A549 (cell line): ENCODE measurements at regions not wholly inside any gene's neighbourhood (a gene's known extent, or its start where the extent isn't known, plus 50 kb on each side); places are given as distances from the start of the nearest gene placed in this dataset.

Source experiments
- ATAC-seq, 2 experiments: fragments of 200-7000 bp in 1 of 2; fragments of >200 bp in 1 of 2; cut with Nextera tagmentation in 1 of 2; cut with Tn5 transposase in 1 of 2; 3 replicates each; pipeline versions ENCODE4 v1.8.0 to v1.9.1; 2018 to 2020; ENCODE audit warnings: mild to moderate bottlenecking in 1 of 2, moderate library complexity in 1 of 2
- CTCF ChIA-PET: fragments of 300-600 bp; sonication (Branson Sonifier 250); formaldehyde crosslinking; extraction: SDS; loops from one replicate; lab custom pipeline; 2021; ENCODE audit warnings: antibody characterized with exemption, inconsistent platforms; lab: Yijun Ruan, JAX
- POLR2A ChIA-PET: fragments of 350-600 bp; formaldehyde crosslinking; extraction: SDS; loops from one replicate; lab custom pipeline; 2021; ENCODE audit warnings: antibody characterized with exemption, inconsistent platforms; lab: Yijun Ruan, JAX
- DNase-seq, 2 experiments: peaks; one replicate each; pipeline versions ENCODE4 v3.0.0 to v3.0.0-alpha.2; 2011 to 2016; ENCODE audit warnings: low read depth in 1 of 2, low spot score in 1 of 2
- FAIRE-seq: peaks from 2 replicates; lab custom pipeline; 2011; peaks lifted over from hg19 to GRCh38; lab: Jason Lieb, UNC
- H3K27ac ChIP-seq, 2 experiments: fragments of >200 bp; sonication (Bioruptor Twin); formaldehyde crosslinking; 3 replicates each; pipeline ENCODE4 v1.5.1; 2016 to 2017
- H3K4me1 ChIP-seq: fragments of >200 bp; sonication (Bioruptor Twin); formaldehyde crosslinking; 3 replicates; pipeline ENCODE4 v1.6.1; 2016
- H3K4me2 ChIP-seq: fragments of >200 bp; sonication (Bioruptor Twin); formaldehyde crosslinking; 3 replicates; pipeline ENCODE4 v1.6.1; 2016
- H3K4me3 ChIP-seq: fragments of >200 bp; sonication (Bioruptor Twin); formaldehyde crosslinking; 3 replicates; pipeline ENCODE4 v1.5.1; 2016
- H3K9me3 ChIP-seq: fragments of >200 bp; sonication (Bioruptor Twin); formaldehyde crosslinking; 3 replicates; pipeline ENCODE4 v1.6.1; 2016
- CEBPB ChIP-seq, 2 experiments: fragments of >200 bp in 1 of 2; sonication (Bioruptor Twin) in 1 of 2; formaldehyde crosslinking in 1 of 2; IDR thresholded peaks; 2 replicates each; pipeline ENCODE4 v1.6.1; 2012 to 2016
- CHD2 ChIP-seq: fragments of 150-350 bp; IDR thresholded peaks from 2 replicates; pipeline ENCODE4 v1.6.1; 2014; ENCODE audit warnings: low read length; ENCODE audit not compliant: partially characterized antibody
- CHD4 ChIP-seq: fragments of 200-600 bp; sonication (generic); IDR thresholded peaks from 2 replicates; pipeline ENCODE4 v1.6.1; 2016; ENCODE audit warnings: antibody characterized with exemption, mild to moderate bottlenecking, borderline replicate concordance
- E2F6 ChIP-seq: IDR thresholded peaks from 2 replicates; pipeline ENCODE4 v1.6.1; 2012; ENCODE audit warnings: low read depth, borderline replicate concordance
- EHF ChIP-seq: fragments of 250-450 bp; sonication (Bioruptor Pico); IDR thresholded peaks from 2 replicates; pipeline ENCODE4 v1.5.0; 2020; ENCODE audit warnings: mild to moderate bottlenecking
- ESRRA ChIP-seq: fragments of 150-350 bp; IDR thresholded peaks from 2 replicates; pipeline ENCODE4 v1.6.1; 2014; ENCODE audit warnings: mild to moderate bottlenecking, low read length, borderline replicate concordance
- FOSB ChIP-seq: fragments of 250-450 bp; sonication (Bioruptor Pico); IDR thresholded peaks from 2 replicates; pipeline ENCODE4 v1.5.0; 2020; ENCODE audit warnings: mild to moderate bottlenecking, moderate library complexity
- FOSL2 ChIP-seq, 2 experiments: fragments of 450-650 bp in 1 of 2; fragments of >200 bp in 1 of 2; sonication (Bioruptor Twin) in 1 of 2; formaldehyde crosslinking; IDR thresholded peaks; 2 replicates each; pipeline versions ENCODE4 v1.5.0 to v1.6.1; 2016 to 2020; ENCODE audit warnings: mild to moderate bottlenecking in 1 of 2, moderate library complexity in 1 of 2
- HDAC2 ChIP-seq: fragments of 200-600 bp; sonication (generic); IDR thresholded peaks from 2 replicates; pipeline ENCODE4 v1.6.1; 2016
- HES2 ChIP-seq: fragments of >200 bp; sonication (Bioruptor Twin); formaldehyde crosslinking; IDR thresholded peaks from 2 replicates; pipeline ENCODE4 v1.6.1; 2016
- HMGXB4 ChIP-seq: fragments of 250-450 bp; sonication (Bioruptor Pico); IDR thresholded peaks from 2 replicates; pipeline ENCODE4 v1.5.0; 2021; ENCODE audit warnings: mild to moderate bottlenecking, moderate library complexity, borderline replicate concordance
- HOXB5 ChIP-seq: fragments of 250-450 bp; sonication (Bioruptor Pico); IDR thresholded peaks from 2 replicates; pipeline ENCODE4 v1.5.0; 2020; ENCODE audit warnings: mild to moderate bottlenecking, moderate library complexity
- KDM1A ChIP-seq: fragments of 200-600 bp; sonication (generic); IDR thresholded peaks from 2 replicates; pipeline ENCODE4 v1.6.1; 2016; ENCODE audit warnings: low read depth, mild to moderate bottlenecking
- MAFK ChIP-seq: fragments of 450-650 bp; IDR thresholded peaks from 2 replicates; pipeline ENCODE4 v1.6.1; 2014; ENCODE audit not compliant: partially characterized antibody
- MYC ChIP-seq: IDR thresholded peaks from 2 replicates; pipeline ENCODE4 v1.6.1; 2012; ENCODE audit warnings: mild to moderate bottlenecking, inconsistent platforms, low read length, improper control_type of control experiment, borderline replicate concordance
- PHF8 ChIP-seq: fragments of 200-600 bp; sonication (generic); IDR thresholded peaks from 2 replicates; pipeline ENCODE4 v1.6.1; 2016; ENCODE audit warnings: low read depth, mild to moderate bottlenecking, antibody characterized with exemption, moderate library complexity, borderline replicate concordance
- RAD21 ChIP-seq, 2 experiments: fragments of >200 bp in 1 of 2; sonication (Bioruptor Twin) in 1 of 2; formaldehyde crosslinking in 1 of 2; IDR thresholded peaks in 1 of 2; conservative IDR thresholded peaks in 1 of 2; 2 replicates in 1 of 2; 3 replicates in 1 of 2; pipeline ENCODE4 v1.6.1; 2012 to 2018; ENCODE audit warnings: inconsistent platforms in 1 of 2
- RARB ChIP-seq: fragments of 250-450 bp; sonication (Bioruptor Pico); IDR thresholded peaks from 2 replicates; pipeline ENCODE4 v1.8.0; 2021; ENCODE audit warnings: mild to moderate bottlenecking, moderate library complexity
- REST ChIP-seq: fragments of 200-600 bp; sonication (generic); IDR thresholded peaks from 2 replicates; pipeline ENCODE4 v1.6.1; 2016; ENCODE audit warnings: antibody characterized with exemption, mild to moderate bottlenecking, moderate library complexity
- RFX5 ChIP-seq: fragments of 450-650 bp; IDR thresholded peaks from 2 replicates; pipeline ENCODE4 v1.7.1; 2014; ENCODE audit warnings: antibody characterized with exemption, mild to moderate bottlenecking, moderate library complexity
- RNF2 ChIP-seq: fragments of 200-600 bp; sonication (generic); IDR thresholded peaks from 2 replicates; pipeline ENCODE4 v1.6.1; 2016; ENCODE audit warnings: low read depth, mild to moderate bottlenecking, antibody characterized with exemption, moderate library complexity, borderline replicate concordance
- TFCP2L1 ChIP-seq: fragments of 250-450 bp; sonication (Bioruptor Pico); IDR thresholded peaks from 2 replicates; pipeline ENCODE4 v1.5.0; 2021; ENCODE audit warnings: mild to moderate bottlenecking
- USF2 ChIP-seq: fragments of 450-650 bp; IDR thresholded peaks from 2 replicates; pipeline ENCODE4 v1.6.1; 2014; ENCODE audit warnings: antibody characterized with exemption
- ZFP36 ChIP-seq: fragments of 450-650 bp; IDR thresholded peaks from 2 replicates; pipeline ENCODE4 v1.6.1; 2014; ENCODE audit warnings: borderline replicate concordance; ENCODE audit not compliant: partially characterized antibody
- WGBS: methylation state at CpG from one replicate; pipeline ENCODE4 v1.1.6; 2017; ENCODE audit errors: missing lambda C conversion rate; 5-methylcytosine and 5-hydroxymethylcytosine counted together

GRCh38 chr1:244325056-244325758 is 126.5 kb downstream of the ADSS2 start:
- H3K4me1 ChIP-seq = peaks cover 51% of the 10 kb centered on the region
- H3K4me2 ChIP-seq = no peak overlapping the region
- TF ChIP-seq USF2 (no peak), HES2 (no peak), MYC (no peak), MAFK (peak; percentile 95)
- 74% methylated on average over 8 of the region's 8 CpGs for WGBS
- H3K9me3 ChIP-seq = no peaks in the 10 kb centered on the region
- peak overlapping the region; percentile 22 to 73; a peak in 4 of 6 replicates for H3K27ac ChIP-seq
- ATAC-seq (no peak), DNase-seq (no peak), FAIRE-seq (no peak)
- POLR2A ChIA-PET = no interaction called here
- H3K4me3 ChIP-seq = no peak overlapping the region
- CTCF ChIA-PET = interaction anchor here (0.6 to 5.1 kb wide), 5 partner anchors 12 to 1050 kb away, joined by 3 to 22 read pairs (median 3); no protein-coding TSS in a partner anchor

GRCh38 chr1:244326757-244327156 is 125.0 kb downstream of the ADSS2 start:
- WGBS = 54% methylated on average over 2 of the region's 2 CpGs
- DNase-seq (no peak), FAIRE-seq (no peak)
- no peak overlapping the region for H3K4me3 ChIP-seq
- no peaks in the 10 kb centered on the region for H3K9me3 ChIP-seq
- H3K27ac ChIP-seq = 0 out of 6 replicates have a peak overlapping the region, but pooled peaks of 1 of the 2 experiments have one; percentile 19
- H3K4me2 ChIP-seq = no peak overlapping the region
- ChIA-PET CTCF (no interaction called here), POLR2A (no interaction called here)
- TF ChIP-seq FOSL2 (IDR thresholded peaks at IDR 0.05) (no peak), FOSL2 (CRISPR knock-in tag; IDR thresholded peaks at IDR 0.05) (no peak), CHD4 (no peak), TFCP2L1 (CRISPR knock-in tag) (no peak), KDM1A (no peak), RARB (CRISPR knock-in tag) (no peak)
- TF ChIP-seq, all 56 proteins: peak for 0
- H3K4me1 ChIP-seq = peaks cover 53% of the 10 kb centered on the region
- no peak for ATAC-seq

- no peak for DNase-seq
- peaks cover 46% of the 10 kb centered on the region for H3K4me1 ChIP-seq
- H3K27ac ChIP-seq = no peak overlapping the region
- no peak for FAIRE-seq
- no peak overlapping the region for H3K4me3 ChIP-seq
- H3K9me3 ChIP-seq = no peaks in the 10 kb centered on the region
- POLR2A ChIA-PET = no interaction called here
- TF ChIP-seq HMGXB4 (no peak), REST (no peak), HDAC2 (no peak), RFX5 (no peak), ESRRA (no peak), ZFP36 (no peak), USF2 (no peak), E2F6 (no peak), RAD21 (conservative IDR thresholded peaks at IDR 0.05 in 1 of 2, IDR thresholded peaks at IDR 0.05 in 1 of 2) (no peak), FOSB (CRISPR knock-in tag) (no peak), EHF (no peak), HOXB5 (CRISPR knock-in tag) (no peak), KDM1A (no peak), PHF8 (no peak), CHD2 (no peak), RNF2 (no peak), TFCP2L1 (CRISPR knock-in tag) (no peak), CEBPB (IDR thresholded peaks at IDR 0.05) (no peak)
- CTCF ChIA-PET = interaction anchor here (0.7 kb wide), 1 partner anchor 36 kb away, joined by 3 read pairs; no protein-coding TSS in a partner anchor
- no peak for ATAC-seq
- H3K4me2 ChIP-seq = no peak overlapping the region
These were observed 124.2 kb downstream of the ADSS2 start for GRCh38 chr1:244327533-244327932.
